ENCODE measurements at regions not wholly inside any gene's neighbourhood (a gene's known extent, or its start where the extent isn't known, plus 50 kb on each side); places are given as distances from the start of the nearest gene placed in this dataset.

GRCh38 chr2:187220071-187220470, 228.0 kb downstream of the CALCRL start:
- no peak for TF ChIP-seq CTCF (IDR thresholded peaks at IDR 0.05)

- TF ChIP-seq CTCF (IDR thresholded peaks at IDR 0.05) = no peak
Measured at GRCh38 chr2:187215532-187216240, 232.4 kb downstream of the CALCRL start.

- TF ChIP-seq CTCF (IDR thresholded peaks at IDR 0.05) = no peak
Measured at GRCh38 chr2:187214306-187214705, 233.7 kb downstream of the CALCRL start.

- no peak for TF ChIP-seq CTCF (IDR thresholded peaks at IDR 0.05)
Measured at GRCh38 chr2:187213798-187214197, 234.3 kb downstream of the CALCRL start.

GRCh38 chr2:187210726-187211125, 237.3 kb downstream of the CALCRL start:
- no peak for TF ChIP-seq CTCF (IDR thresholded peaks at IDR 0.05)

GRCh38 chr2:187208199-187208785, 239.8 kb downstream of the CALCRL start:
- TF ChIP-seq CTCF (IDR thresholded peaks at IDR 0.05) = no peak

GRCh38 chr2:187207126-187207525, 240.9 kb downstream of the CALCRL start:
- no peak for TF ChIP-seq CTCF (IDR thresholded peaks at IDR 0.05)

All from LNCAP (cell line).